ENCODE measurements at regions not wholly inside any gene's neighbourhood (a gene's known extent, or its start where the extent isn't known, plus 50 kb on each side); places are given as distances from the start of the nearest gene placed in this dataset.

DNA sequence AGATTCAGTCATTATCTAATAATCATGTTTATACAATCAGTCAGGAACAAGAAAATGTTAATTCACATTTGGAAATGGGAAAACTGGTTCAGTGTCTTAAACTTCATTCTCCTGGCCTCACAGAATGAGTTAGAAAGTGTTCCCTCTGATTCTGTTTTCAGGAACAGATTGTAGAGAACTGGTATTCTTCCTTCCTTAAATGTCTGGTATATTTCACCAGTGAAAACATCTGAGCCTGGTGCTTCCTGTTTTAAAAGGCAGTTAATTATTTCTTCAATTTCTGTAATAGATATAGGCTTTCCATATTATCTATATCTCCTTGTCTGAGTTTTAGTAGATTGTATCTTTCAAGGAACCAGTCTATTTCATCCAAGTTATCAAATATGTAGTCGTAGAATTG, 97.1 kb upstream of the TMEM168 start:
- CTCF ChIA-PET = interaction anchor here (1.9 kb wide), 1 partner anchor 11 kb away, joined by 4 read pairs; no protein-coding TSS in a partner anchor

GRCh38 chr7:112886208-112886607, 96.0 kb upstream of the TMEM168 start:
- POLR2A ChIA-PET = no interaction called here
- TF ChIP-seq, protein P1, sequence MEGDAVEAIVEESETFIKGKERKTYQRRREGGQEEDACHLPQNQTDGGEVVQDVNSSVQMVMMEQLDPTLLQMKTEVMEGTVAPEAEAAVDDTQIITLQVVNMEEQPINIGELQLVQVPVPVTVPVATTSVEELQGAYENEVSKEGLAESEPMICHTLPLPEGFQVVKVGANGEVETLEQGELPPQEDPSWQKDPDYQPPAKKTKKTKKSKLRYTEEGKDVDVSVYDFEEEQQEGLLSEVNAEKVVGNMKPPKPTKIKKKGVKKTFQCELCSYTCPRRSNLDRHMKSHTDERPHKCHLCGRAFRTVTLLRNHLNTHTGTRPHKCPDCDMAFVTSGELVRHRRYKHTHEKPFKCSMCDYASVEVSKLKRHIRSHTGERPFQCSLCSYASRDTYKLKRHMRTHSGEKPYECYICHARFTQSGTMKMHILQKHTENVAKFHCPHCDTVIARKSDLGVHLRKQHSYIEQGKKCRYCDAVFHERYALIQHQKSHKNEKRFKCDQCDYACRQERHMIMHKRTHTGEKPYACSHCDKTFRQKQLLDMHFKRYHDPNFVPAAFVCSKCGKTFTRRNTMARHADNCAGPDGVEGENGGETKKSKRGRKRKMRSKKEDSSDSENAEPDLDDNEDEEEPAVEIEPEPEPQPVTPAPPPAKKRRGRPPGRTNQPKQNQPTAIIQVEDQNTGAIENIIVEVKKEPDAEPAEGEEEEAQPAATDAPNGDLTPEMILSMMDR (IDR thresholded peaks at IDR 0.05; ENCODE audit: insufficient read depth, low read depth, low read length) = no peak
- Histone ChIP-seq H3K4me3 (ENCODE audit: low read depth, low read length) (no peak overlapping the region), H3K36me3 (ENCODE audit: control insufficient read depth, insufficient read depth, low read length) (0 out of 2 replicates have a peak, but pooled peaks cover 2% of the 10 kb centered on the region), H3K27me3 (ENCODE audit: control insufficient read depth, insufficient read depth, low read length) (no peaks in the 10 kb centered on the region)
- CTCF ChIA-PET = interaction anchor here (1.9 kb wide), 1 partner anchor 13 kb away, joined by 4 read pairs; no protein-coding TSS in a partner anchor
- no peak for DNase-seq (ENCODE audit: low read depth)

More for the DNA sequence above, 97.1 kb upstream of the TMEM168 start:
- Histone ChIP-seq H3K4me3 (ENCODE audit: low read depth, low read length) (no peak overlapping the region), H3K27me3 (ENCODE audit: control insufficient read depth, insufficient read depth, low read length) (no peaks in the 10 kb centered on the region), H3K36me3 (ENCODE audit: control insufficient read depth, insufficient read depth, low read length) (peaks cover 1% of the 10 kb centered on the region; the same call in 1 of the 2 replicates)
- POLR2A ChIA-PET = no interaction called here
- TF ChIP-seq, protein P1 (IDR thresholded peaks at IDR 0.05; ENCODE audit: insufficient read depth, low read depth, low read length) = no peak
- DNase-seq (ENCODE audit: low read depth) = no peak

- 0 out of 2 replicates have a peak, but pooled peaks cover 2% of the 10 kb centered on the region for H3K36me3 ChIP-seq (ENCODE audit: control insufficient read depth, insufficient read depth, low read length)
- H3K4me3 ChIP-seq (ENCODE audit: low read depth, low read length) = no peak overlapping the region
- POLR2A ChIA-PET = no interaction called here
- TF ChIP-seq, protein P1 (IDR thresholded peaks at IDR 0.05; ENCODE audit: insufficient read depth, low read depth, low read length) = no peak
- DNase-seq (ENCODE audit: low read depth) = no peak
- no peaks in the 10 kb centered on the region for H3K27me3 ChIP-seq (ENCODE audit: control insufficient read depth, insufficient read depth, low read length)
- CTCF ChIA-PET = no interaction called here
Measured at GRCh38 chr7:112882991-112883390, 92.8 kb upstream of the TMEM168 start.

GRCh38 chr7:112882511-112882910, 92.3 kb upstream of the TMEM168 start:
- CTCF ChIA-PET = interaction anchor here (2.6 kb wide), 1 partner anchor 13 kb away, joined by 10 read pairs; no protein-coding TSS in a partner anchor
- no peak overlapping the region for H3K4me3 ChIP-seq (ENCODE audit: low read depth, low read length)
- DNase-seq (ENCODE audit: low read depth) = no peak
- H3K36me3 ChIP-seq (ENCODE audit: control insufficient read depth, insufficient read depth, low read length) = 0 out of 2 replicates have a peak, but pooled peaks cover 2% of the 10 kb centered on the region
- TF ChIP-seq, protein P1 (IDR thresholded peaks at IDR 0.05; ENCODE audit: insufficient read depth, low read depth, low read length) = no peak
- no peaks in the 10 kb centered on the region for H3K27me3 ChIP-seq (ENCODE audit: control insufficient read depth, insufficient read depth, low read length)
- POLR2A ChIA-PET = no interaction called here

- H3K4me3 ChIP-seq (ENCODE audit: low read depth, low read length) = no peak overlapping the region
- H3K27me3 ChIP-seq (ENCODE audit: control insufficient read depth, insufficient read depth, low read length) = no peaks in the 10 kb centered on the region
- no peak for DNase-seq (ENCODE audit: low read depth)
- TF ChIP-seq, protein P1 (IDR thresholded peaks at IDR 0.05; ENCODE audit: insufficient read depth, low read depth, low read length) = no peak
- H3K36me3 ChIP-seq (ENCODE audit: control insufficient read depth, insufficient read depth, low read length) = 0 out of 2 replicates have a peak, but pooled peaks cover 2% of the 10 kb centered on the region
- CTCF ChIA-PET = interaction anchor here (0.9 to 2.6 kb wide), 2 partner anchors 11 to 12 kb away, joined by 5 to 10 read pairs; no protein-coding TSS in a partner anchor
- POLR2A ChIA-PET = no interaction called here
Measured at GRCh38 chr7:112882022-112882421, 91.8 kb upstream of the TMEM168 start.
